ENCODE measurements at regions not wholly inside any gene's neighbourhood (a gene's known extent, or its start where the extent isn't known, plus 50 kb on each side); places are given as distances from the start of the nearest gene placed in this dataset.

DNA sequence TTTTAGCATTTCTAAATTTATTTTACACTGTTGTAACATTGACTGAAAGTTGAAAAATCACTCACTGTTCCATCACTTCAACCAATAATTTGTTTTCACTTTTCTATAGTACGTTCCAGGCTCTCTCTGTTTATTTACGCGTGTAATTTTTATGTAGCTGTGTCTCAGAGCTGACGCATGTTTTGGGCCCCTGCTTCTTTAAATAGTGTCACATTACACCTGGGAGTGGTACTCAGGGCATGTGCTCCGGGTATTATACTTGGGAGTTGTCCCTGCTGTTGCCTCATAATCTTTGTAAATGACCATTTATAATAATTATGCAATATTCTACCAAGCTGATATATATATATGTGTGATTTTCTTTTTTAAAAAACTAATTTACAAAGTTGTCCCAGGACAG is 132.8 kb upstream of the CPM start:
- CTCF ChIA-PET (ENCODE audit: partially characterized antibody) = interaction anchor here (1.5 kb wide), 1 partner anchor 91 kb away, joined by 3 read pairs; no protein-coding TSS in a partner anchor
- no peak for FAIRE-seq
- no peak overlapping the region for H2AK5ac ChIP-seq (ENCODE audit: low read depth, low read length)
- H4K5ac ChIP-seq (ENCODE audit: insufficient read length, low read depth, low read length) = no peak overlapping the region
- no peak overlapping the region for H3K9ac ChIP-seq (replicated peaks in 1 of 4; ENCODE audit: extremely low read depth in 1 of 4, low read depth in 3 of 4, low read length in 3 of 4)
- 82% methylated on average over 5 of the region's 5 CpGs; no CpG with 5 or more reads in 1 of the 2 experiments for WGBS, 2 experiments (ENCODE audit: extremely low coverage in 1 of 2, insufficient coverage in 1 of 2, insufficient read length in 1 of 2, insufficient replicate concordance in 2 of 2, low coverage in 1 of 2, low lambda C conversion rate in 2 of 2, missing lambda C conversion rate in 1 of 2)
- no peak overlapping the region for H2BK5ac ChIP-seq (ENCODE audit: low read depth, low read length)
- H3K36me3 ChIP-seq (ENCODE audit: control insufficient read depth in 2 of 4, insufficient read depth in 4 of 4, low read length in 3 of 4) = no peaks in the 10 kb centered on the region
- H2BK12ac ChIP-seq (ENCODE audit: low read depth, low read length) = no peak overlapping the region
- no peak overlapping the region for H3K4ac ChIP-seq (replicated peaks; ENCODE audit: insufficient read length, low read depth, low read length)
- POLR2A ChIA-PET (ENCODE audit: partially characterized antibody) = no interaction called here
- H3K9me3 ChIP-seq (ENCODE audit: insufficient read depth in 2 of 2, low read depth in 1 of 2, low read length in 1 of 2) = no peaks in the 10 kb centered on the region
- no peaks in the 10 kb centered on the region for H3K27me3 ChIP-seq (replicated peaks in 1 of 4; ENCODE audit: control insufficient read depth in 3 of 4, extremely low read depth in 1 of 4, insufficient read depth in 3 of 4, low read length in 3 of 4)
- H4K8ac ChIP-seq (ENCODE audit: extremely low read depth, insufficient read depth, low read length) = no peak overlapping the region
- H3K23me2 ChIP-seq (ENCODE audit: low read depth, low read length) = no peaks in the 10 kb centered on the region
- H3K23ac ChIP-seq (ENCODE audit: insufficient read length) = no peak overlapping the region
- no peak overlapping the region for H2BK120ac ChIP-seq (replicated peaks; ENCODE audit: low read depth, low read length)
- H3K14ac ChIP-seq (ENCODE audit: insufficient read length) = no peak overlapping the region
- DNase-seq (ENCODE audit: low read depth in 1 of 2, low spot score in 2 of 2) = no peak
- no peak overlapping the region for H2BK20ac ChIP-seq (ENCODE audit: low read length)
- H3K27ac ChIP-seq (ENCODE audit: low read depth, low read length) = no peak overlapping the region
- peaks cover 0 to 6% (median 4%) of the 10 kb centered on the region in 4 experiments; a peak in 6 of 7 replicates for H3K4me1 ChIP-seq (replicated peaks in 1 of 4; ENCODE audit: control insufficient read depth in 3 of 4, insufficient read depth in 4 of 4, low read length in 3 of 4)
- H2BK15ac ChIP-seq (ENCODE audit: low read length) = no peak overlapping the region
- no peak overlapping the region for H3K4me3 ChIP-seq (ENCODE audit: extremely low read depth in 1 of 4, insufficient read depth in 2 of 4, low read depth in 3 of 4, low read length in 4 of 4)
- H4K20me1 ChIP-seq (replicated peaks in 1 of 2; ENCODE audit: control insufficient read depth in 1 of 2, insufficient read depth in 2 of 2, low read length in 2 of 2) = no peaks in the 10 kb centered on the region
- H4K91ac ChIP-seq (replicated peaks; ENCODE audit: insufficient read length, low read length) = no peak overlapping the region
- no peak overlapping the region for H3K18ac ChIP-seq (ENCODE audit: extremely low read depth, low read length)
- H3K79me1 ChIP-seq (ENCODE audit: low read depth, low read length) = no peaks in the 10 kb centered on the region
- H3K79me2 ChIP-seq (ENCODE audit: control insufficient read depth in 1 of 2, insufficient read depth in 2 of 2, low read length in 2 of 2) = no peaks in the 10 kb centered on the region
- no peak overlapping the region for H3K4me2 ChIP-seq (ENCODE audit: insufficient read depth in 1 of 2, low read depth in 2 of 2, low read length in 2 of 2)
- no peak overlapping the region for H3K56ac ChIP-seq (replicated peaks; ENCODE audit: insufficient read length, low read depth, low read length)
- no peak overlapping the region for H2AFZ ChIP-seq (ENCODE audit: low read length)
- TF ChIP-seq EP300 (IDR thresholded peaks at IDR 0.05; ENCODE audit: borderline replicate concordance in 1 of 2, low read depth in 2 of 2, low read length in 2 of 2) (no peak), ASH2L (IDR thresholded peaks at IDR 0.05; ENCODE audit: low read length) (no peak), CEBPB (IDR thresholded peaks at IDR 0.05; ENCODE audit: low read depth, low read length) (no peak), EZH2 (IDR thresholded peaks at IDR 0.05; ENCODE audit: low read depth, low read length, severe bottlenecking) (no peak), BRCA1 (IDR thresholded peaks at IDR 0.05; ENCODE audit: low read depth, low read length) (no peak), POU5F1 (IDR thresholded peaks at IDR 0.05; ENCODE audit: low read depth, low read length) (no peak), POLR2AphosphoS5 (IDR thresholded peaks at IDR 0.05; ENCODE audit: low read depth, low read length) (no peak), CBX8 (IDR thresholded peaks at IDR 0.05; ENCODE audit: borderline replicate concordance, low read depth, low read length) (no peak), SIX5 (IDR thresholded peaks at IDR 0.05; ENCODE audit: low read depth, low read length) (no peak), BACH1 (IDR thresholded peaks at IDR 0.05; ENCODE audit: low read length) (no peak), SP1 (IDR thresholded peaks at IDR 0.05; ENCODE audit: low read depth, low read length) (no peak), SP4 (IDR thresholded peaks at IDR 0.05; ENCODE audit: low read length) (no peak), CBX5 (IDR thresholded peaks at IDR 0.05; ENCODE audit: low read depth, low read length) (no peak), JUND (IDR thresholded peaks at IDR 0.05; ENCODE audit: low read length) (no peak), TAF1 (IDR thresholded peaks at IDR 0.05; ENCODE audit: low read depth, low read length) (no peak), GTF2F1 (IDR thresholded peaks at IDR 0.05; ENCODE audit: borderline replicate concordance, low read depth, low read length) (no peak)
- TF ChIP-seq, protein P1, sequence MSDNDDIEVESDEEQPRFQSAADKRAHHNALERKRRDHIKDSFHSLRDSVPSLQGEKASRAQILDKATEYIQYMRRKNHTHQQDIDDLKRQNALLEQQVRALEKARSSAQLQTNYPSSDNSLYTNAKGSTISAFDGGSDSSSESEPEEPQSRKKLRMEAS (IDR thresholded peaks at IDR 0.05) = no peak
